ENCODE measurements at regions not wholly inside any gene's neighbourhood (a gene's known extent, or its start where the extent isn't known, plus 50 kb on each side); places are given as distances from the start of the nearest gene placed in this dataset.
"Not testable (repeated sequence)": the region's sequence is repeated elsewhere in the genome, so short reads cannot be mapped to it uniquely, and the experiment has no call there.

DNA sequence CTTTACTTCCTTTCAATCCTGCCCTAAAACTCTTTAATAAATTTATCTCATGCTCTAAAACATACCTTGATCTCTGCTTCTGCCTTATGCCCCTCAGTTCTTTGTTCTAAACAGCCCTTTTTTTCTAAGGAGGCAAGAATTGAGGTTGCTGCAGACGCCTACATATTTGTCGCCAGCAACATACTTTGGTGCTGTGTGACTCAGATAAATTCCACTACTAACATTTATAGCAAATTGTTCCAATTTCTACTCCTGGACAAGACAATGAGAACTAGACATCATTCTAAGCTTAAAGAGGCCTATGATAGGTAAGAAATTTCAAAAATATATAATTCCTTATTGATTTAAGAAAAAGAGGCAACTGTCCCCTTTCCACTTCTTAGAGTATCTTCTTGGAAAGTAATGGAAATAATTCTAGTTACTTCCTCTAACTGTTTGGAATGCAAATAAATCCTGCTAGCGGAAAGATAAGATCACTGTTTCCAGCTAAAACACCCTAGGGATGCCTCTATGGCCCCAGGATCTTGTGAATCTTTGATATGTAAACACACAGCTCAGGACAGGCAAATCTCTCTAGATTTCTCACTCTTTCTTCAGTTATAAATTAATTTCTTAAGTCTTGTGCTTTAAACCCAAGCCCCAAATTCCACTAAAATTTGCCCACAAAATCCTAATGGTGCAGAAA is 869.1 kb downstream of the KCNT2 start:
- DNase-seq: no peak

DNA sequence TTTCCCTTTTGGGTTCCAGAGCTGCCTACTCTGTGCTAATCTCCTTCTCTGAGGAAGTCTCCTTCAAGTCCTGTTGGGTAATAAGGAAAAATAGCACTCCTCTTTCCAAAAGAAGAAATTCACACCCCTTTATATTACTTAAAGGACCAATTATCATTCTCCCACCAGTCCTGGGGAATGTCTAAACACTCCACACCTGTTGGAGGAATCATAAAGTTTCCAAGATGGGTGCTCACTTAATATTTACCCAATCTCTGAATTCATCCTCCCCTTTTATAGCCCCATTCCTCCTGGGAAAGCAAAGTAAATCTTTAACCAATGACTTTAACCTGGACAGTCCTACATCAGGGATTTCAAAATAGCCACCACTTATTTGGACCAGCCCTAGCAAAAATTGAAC is 873.1 kb downstream of the KCNT2 start:
- no peak for DNase-seq

DNA sequence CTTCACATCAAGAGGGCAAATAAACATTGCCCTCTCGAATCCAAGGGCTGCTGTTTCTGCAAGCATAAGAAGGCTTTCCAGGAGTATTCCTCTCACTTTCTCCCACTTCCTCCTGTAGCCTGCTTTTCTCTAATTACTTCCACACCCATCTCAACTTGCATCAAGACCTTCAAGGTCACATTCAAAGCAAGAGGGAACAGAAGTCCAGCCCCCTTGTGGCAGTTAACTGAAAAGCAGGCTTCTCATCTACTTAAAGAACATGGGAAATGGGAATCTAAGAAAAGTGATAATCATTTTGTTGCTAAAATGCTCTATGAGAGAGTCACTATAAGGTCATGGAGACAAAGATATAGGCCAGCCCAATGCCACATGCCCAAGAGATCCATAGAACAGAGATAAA is 874.4 kb downstream of the KCNT2 start:
- no peak for DNase-seq

DNA sequence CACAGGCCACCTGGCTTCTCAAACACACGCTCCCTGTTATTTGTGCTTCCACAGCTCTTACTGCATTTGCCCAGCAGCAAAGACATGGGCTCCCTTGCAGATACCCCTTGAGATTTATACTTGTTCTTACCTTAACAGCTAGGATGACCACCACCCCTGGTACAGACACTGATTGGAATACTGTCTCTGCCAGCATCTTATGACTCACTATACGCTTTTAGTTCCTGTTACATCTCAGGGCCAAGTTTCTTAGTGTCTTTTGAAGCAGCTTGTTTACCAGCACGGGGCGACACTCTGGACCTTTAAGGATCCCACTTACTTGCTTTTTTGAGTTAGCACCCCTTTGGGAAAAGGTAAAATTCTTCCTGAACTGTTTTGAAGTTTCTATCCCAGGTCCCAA is 874.8 kb downstream of the KCNT2 start:
- no peak for DNase-seq

DNA sequence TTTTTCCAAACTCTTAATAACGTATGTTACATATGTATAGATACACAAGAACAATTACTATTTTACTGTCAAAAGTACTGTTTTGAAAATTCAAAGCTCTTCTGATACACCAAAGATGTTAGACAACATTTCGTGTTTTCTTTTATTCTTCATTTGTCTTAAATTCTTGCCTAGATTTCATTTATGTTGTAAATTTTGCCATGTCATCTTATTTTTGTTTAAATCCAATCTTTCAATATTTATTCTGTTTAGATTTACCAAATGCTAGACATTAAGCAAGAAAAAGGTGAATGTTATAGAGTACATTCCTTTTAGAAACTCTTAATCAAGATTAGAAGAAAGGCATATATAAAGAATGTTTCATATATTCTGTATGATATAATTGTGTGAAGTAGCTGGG is 876.9 kb downstream of the KCNT2 start:
- no peak for DNase-seq

DNA sequence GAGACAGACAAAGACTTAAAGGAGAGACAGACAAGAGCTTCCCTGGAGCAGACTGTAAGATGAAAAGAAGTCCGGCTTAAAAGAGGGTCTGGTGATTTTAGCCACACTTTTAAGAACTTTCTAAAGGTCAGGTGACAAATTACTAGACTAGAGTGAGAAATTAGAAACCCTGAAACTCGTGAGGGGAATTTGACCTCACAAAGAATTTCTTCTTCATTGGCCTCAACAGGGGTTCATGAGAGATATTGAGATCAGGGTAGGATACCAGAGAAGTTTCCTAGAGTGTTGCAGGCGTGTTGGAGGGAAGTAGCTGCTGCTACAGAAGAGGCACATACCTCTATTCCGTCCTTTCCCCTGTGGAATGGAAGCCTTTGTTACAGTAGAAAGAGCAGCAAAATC is 884.4 kb downstream of the KCNT2 start:
- DNase-seq: no peak

DNA sequence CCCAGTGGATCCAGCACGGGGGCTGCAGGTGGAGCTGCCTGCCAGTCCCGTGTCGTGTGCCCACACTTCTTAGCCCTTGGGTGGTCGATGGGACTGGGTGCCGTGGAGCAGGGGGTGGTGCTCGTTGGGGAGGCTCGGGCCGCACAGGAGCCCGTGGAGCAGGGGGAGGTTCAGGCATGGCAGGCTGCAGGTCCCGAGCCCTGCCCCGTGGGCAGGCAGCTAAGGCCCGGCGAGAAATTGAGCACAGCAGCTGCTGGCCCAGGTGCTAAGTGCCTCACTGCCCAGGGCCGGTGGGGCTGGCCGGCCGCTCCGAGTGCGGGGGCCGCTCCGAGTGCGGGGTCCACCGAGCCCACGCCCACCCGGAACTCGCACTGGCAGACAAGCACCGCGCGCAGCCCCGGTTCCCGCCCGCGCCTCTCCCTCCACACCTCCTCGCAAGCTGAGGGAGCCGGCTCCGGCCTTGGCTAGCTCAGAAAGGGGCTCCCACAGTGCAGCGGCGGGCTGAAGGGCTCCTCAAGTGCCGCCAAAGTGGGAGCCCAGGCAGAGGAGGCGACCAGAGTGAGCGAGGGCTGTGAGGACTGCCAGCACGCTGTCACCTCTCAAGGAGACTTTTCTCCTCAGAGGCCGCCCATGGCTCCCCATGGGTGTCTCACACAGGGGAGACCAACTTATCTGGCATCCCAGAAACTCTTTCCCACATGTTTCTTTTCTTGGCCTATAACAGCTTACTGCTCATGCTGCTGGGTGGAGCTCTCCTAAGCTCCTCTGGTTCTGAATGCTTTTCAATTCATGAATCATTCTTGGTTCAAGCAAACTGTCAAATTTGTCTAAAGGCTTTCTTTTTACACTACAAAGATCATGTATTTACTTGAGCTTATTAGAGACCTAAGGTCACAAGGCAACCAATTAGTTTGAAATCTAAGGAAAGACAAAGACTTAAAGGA is 885.1 kb downstream of the KCNT2 start:
- not testable (repeated sequence) for DNase-seq

DNA sequence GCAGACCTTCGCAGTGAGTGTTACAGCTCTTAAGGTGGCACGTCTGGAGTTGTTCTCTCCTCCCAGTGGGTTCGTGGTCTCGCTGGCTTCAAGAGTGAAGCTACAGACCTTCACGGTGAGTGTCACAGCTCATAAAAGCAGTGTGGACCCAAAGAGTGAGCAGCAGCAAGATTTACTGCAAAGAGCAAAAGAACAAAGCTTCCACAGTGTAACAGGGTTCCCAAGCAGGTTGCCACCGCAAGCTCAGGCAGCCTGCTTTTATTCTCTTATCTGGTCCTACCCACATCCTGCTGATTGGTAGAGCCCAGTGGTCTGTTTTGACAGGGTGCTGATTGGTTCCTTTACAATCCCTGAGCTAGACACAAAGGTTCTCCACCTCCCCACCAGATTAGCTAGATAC is 886.1 kb downstream of the KCNT2 start:
- not testable (repeated sequence) for DNase-seq

DNA sequence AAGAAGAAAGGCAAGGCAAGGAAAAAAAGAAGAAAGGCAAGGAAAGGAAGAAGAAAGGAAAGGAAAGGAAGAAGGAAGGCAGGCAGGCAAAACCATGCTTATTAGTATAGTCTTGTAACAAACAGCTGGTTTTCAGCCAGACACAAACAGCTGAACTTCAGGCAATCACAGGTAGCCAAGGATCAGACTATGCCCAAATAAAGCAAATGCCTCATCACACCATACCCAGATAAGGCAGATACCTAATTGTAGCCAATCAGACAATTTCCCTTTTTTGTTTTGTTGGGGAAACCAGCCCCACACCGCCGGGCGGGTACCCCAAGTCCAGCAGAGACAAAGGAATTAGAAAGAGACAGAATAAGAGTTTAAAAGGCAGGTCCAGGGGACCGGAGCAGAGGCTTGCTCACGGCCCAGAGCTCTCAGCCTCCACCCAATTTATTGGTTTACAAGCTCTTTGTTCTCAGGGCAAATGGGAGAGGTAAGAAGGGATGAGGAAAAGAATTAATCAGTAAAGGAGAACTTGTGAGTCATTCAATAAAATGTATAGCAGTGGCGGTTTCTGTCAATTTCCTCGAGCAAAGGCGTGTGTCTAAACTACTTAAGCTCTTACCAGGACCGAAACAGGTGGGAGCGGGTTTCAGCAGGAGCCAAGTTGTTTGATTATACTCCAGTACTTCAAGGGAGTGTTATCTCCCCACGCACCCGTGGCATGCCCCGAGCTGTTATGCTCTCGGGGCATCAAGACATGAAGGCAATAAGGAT is 886.8 kb downstream of the KCNT2 start:
- no peak for DNase-seq

DNA sequence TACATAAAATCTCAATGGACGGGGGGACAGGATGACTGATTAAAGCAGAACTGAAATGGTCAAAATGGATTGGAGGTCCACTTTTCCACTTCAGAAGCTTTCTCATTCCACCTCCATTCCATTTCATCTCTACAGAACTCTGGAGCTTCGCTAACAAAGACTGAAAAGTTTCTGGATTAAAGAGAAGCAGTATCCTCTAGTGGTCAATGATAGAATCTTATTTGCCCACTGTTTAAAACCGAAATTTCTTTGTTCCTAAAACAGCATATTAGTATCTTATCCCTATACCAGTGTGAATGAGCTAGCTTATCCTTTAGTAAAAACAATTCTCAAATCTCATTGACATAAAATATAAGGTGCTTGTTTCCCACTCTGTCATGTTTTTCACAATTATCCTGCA is 890.6 kb downstream of the KCNT2 start:
- DNase-seq: no peak

DNA sequence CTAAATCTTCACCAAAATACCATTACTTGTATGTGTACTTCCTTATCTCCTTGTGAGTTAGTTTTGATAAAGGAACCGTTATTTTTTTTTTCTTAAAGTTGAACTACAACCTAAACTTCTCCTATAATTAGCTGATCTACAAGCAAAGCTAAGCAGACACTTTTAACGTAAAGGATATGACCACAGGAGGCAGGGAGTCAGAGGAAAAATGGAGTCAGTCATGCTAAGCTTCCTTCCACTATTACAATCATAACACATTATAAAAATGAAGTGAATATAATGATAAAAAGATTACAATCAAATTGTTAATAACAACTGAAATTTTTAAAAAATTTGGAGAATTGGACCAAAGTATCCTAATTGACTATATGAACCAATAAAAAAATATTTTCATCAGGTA is 892.6 kb downstream of the KCNT2 start:
- DNase-seq: no peak

DNA sequence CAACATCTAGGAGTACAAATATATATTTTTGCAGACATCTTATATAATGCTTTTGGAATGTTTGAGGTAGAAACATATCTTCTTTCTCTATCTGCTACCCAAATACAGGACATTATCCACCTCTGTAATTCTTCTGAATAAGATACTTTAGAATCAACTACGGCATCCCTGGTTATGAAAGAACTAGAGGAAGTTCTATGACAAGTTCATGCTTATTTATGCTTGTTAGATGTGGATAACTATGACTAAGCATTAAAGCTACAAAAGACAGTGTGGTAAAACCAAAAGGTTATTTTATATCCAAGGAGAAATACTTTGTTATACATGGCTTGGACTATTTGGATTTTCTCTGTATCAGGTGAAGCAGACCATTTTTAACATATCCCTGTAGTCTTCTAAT is 894.0 kb downstream of the KCNT2 start:
- DNase-seq: no peak

DNA sequence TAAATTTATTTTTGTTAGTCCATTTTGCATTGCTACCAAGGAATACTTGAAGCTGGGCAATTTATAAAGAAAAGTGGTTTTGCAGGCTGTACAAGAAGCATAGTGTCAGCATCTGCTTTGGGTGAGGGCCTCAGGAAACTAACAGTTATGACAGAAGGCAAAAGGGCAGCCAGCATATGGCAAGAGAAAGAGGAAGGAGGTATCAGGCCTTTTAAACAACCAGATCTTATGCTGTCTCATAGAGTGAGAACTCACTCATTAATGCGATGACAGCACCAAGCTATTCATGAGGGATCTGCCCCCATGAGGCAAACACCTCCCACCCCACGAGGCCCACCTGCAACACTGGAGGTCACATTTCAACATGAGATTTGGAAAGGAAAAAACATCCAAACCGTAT is 898.4 kb downstream of the KCNT2 start:
- no peak for DNase-seq

DNA sequence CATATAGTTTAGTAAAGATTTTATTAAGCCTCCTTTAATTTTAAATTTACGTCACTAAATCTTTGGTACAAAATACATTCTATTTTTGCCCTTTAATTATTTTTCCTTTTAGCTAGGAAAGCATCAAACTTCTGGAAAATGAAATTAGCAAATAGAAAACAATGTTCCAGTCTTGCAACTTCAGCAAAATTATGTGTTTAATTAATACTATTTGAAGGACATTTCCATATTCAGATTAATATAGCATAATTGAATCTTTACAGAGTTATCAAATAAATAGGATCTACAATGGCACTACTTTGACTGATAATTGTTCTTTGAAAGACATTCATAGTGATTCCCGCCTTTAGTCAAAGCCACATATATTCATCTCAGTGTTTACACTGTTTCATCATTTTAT is 904.2 kb downstream of the KCNT2 start:
- DNase-seq: no peak

DNA sequence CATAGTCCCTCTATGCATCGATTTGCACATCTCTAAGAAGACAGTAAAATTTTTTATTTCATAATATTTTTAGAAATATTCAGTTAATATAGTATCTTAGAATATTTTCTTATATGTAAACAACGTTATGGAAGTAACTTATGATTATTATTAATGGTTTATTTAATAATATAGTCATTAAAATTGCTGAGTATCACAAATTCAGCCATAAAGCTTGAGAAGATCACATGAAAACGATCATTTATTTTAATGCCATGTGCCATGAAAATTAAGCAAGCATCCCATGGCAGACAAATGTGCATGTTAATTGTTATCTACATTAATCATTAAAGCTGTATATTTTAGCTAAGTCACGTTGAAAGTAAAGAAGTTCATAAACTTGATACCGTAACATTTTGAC is 907.1 kb downstream of the KCNT2 start:
- no peak for DNase-seq

DNA sequence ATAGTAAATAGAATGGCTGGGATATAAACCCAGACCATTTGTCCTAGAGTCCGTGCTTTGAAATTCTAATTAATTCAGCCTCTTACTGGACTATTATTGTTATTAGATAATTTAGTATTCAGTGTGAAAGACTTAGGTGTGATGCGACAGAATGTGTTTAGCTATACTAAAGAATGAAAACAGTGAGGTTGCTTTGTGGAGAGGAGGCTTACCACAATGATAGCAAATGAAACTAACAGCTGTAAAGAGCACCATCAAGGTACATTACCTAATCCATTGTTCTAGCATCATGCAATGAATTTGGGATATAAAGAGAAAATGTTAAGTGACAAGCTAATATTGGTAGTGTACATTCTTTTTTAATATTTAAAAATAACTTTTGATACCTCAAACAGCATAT is 911.1 kb downstream of the KCNT2 start:
- no peak for DNase-seq

DNA sequence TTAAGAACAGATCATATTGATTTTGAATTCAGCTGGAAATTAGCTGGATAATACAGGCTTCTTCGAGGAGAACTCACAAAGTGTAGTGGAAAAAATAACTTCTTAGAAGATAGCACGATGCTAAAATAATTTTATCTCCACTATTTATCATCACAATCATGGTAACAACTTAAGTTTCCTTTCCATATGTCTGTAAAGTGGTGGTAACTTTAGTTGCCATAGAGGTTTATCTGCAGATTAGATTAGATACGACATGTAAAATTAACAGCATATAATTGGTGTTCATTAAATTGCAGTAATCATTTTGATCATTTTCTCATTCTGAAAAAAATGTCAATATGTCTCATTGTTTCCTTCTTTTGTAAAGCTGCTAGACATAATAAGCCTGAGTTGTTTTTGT is 921.5 kb downstream of the KCNT2 start:
- DNase-seq: no peak

DNA sequence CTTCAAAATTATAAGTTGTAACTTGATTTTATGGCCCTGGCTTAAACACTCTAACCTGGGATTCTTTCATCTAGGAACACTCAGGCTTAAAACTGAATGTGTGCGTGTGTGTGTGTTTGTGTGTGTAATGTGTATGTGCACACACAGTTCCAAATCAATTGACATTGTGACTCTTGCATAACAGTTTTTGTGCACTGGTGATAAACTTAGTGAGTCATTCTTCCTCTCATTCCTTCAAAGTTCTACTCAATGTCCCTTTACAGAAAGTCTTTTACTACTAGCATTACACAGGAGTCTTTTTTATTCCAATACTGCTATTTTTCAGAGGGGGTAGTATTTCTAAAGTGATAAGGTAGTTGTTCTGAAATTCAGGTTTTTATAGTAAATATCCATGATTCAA is 943.6 kb downstream of the KCNT2 start:
- no peak for DNase-seq

DNA sequence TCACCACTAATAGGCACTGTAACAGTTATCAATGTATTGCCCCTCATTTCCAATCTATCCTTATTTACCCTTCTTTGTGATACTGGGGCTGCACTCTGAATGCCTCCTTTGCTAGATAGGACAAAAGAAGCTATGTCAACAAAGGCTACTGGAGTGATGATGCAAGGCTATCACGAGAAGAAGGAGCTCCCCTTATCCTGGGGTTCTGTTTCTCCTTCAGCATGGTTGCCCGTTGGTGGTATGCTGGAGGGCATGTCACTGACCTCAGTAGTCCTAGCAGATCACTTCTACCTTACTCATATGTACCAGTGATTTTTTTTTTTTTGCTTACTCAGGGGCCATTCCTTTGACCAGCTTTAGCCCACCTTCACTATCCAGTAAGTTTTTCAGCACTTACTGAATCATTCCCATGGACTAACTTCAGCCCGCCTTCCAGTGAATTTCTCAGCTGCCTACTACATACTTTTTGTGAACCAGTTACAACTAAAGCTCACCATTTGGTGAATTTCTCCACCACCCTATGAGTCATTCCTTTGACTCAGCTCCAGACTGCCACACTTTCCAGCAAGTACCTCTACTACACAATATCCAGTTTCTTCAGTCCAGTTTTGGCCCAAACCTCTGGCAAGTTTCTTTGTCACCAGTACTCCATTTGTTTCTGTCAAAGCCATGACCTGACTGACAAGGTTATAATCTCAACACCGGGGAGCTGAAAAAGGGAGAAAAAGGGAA is 944.5 kb downstream of the KCNT2 start:
- DNase-seq: no peak

DNA sequence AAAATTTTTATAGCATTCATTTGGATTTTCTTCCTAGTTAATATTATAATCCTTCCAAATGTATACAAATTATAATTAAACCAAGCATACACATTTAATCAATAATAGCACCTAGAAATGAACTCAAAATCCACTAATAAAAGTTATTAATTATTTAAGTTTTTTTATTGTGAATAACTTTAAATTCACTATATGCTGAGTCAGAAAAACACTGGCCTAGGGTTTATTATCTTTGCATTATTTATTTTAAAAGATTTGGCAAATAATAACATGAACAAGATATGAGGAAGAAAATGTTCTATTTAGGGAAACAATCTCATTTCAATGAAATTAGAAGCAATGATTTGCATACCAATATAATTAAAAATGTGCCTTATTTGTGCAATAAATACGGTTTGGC is 951.5 kb downstream of the KCNT2 start:
- no peak for DNase-seq

DNA sequence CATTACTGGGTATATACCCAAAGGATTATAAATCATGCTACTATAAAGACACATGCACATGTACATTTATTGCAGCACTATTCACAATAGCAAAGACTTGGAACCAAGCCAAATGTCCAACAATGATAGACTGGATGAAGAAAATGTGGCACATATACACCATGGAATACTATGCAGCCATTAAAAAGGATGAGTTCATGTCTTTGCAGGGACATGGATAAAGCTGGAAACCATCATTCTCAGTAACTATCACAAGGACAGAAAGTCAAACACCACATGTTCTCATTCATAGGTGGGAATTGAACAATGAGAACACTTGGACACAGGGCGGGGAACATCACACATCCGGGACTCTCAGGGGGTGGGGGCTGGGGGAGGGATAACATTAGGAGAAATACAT is 959.4 kb downstream of the KCNT2 start:
- DNase-seq: not testable (repeated sequence)

DNA sequence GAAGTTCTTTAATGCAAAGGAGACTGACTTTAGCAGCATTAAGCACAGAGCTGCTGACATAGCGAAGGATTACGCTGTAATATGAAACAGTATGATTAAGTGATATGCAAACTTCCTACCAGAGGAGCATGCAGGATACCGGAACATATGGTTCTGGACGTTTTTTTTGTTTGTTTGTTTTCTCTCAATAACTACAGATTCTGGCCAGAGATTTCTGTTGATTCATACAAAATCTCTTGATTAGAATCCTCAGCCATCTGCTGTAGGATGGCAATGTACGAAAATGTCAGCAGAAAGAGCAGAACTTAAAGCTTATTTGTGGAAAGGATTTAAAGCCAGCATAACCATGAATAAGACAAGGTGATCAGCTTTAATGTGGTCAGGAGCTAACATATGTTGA is 970.7 kb downstream of the KCNT2 start:
- no peak for DNase-seq

DNA sequence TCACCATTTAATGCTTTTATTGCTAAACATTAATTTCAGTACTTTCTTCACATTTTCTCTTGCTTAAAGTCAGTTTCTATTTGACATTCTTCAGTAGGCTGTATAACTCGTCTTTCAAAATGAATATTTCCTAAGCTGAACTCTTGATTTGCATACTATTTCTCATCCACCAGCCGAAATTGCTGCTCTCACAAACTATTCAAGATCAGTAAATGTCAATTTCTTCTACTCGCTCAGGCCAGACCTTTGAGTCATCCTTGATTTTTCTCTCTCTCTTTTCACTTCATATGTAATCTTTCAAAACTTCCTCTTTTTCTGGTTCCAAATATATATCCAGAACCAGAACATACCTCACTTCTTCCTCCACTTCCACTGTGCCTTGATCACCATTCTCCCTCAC is 990.0 kb downstream of the KCNT2 start:
- DNase-seq: no peak

Measured in stimulated activated CD4-positive, alpha-beta T cell treated with anti-CD3 and anti-CD28 coated beads, Interleukin-12 subunit alpha, Interleukin-12 subunit beta, amount 100 ng/mL, for 4 hours (primary cell).